OCI-LY1 (cell line): ENCODE measurements at regions not wholly inside any gene's neighbourhood (a gene's known extent, or its start where the extent isn't known, plus 50 kb on each side); places are given as distances from the start of the nearest gene placed in this dataset.

ENCODE experiments used
- H2AFZ ChIP-seq: fragments of 200-600 bp; sonication (generic), shearing (Covaris generic); 2 replicates; pipeline ENCODE4 v1.6.0; 2014; ENCODE audit warnings: antibody characterized with exemption, mild to moderate bottlenecking, low read length
- H3F3A ChIP-seq: fragments of 200-600 bp; sonication (generic), shearing (Covaris generic); 2 replicates; pipeline ENCODE4 v1.6.0; 2014; ENCODE audit warnings: mild to moderate bottlenecking, antibody characterized with exemption, low read length, moderate library complexity; ENCODE audit not compliant: insufficient read depth
- H3K27ac ChIP-seq: fragments of 200-600 bp; sonication (generic); 2 replicates; pipeline ENCODE4 v1.5.1; 2014; ENCODE audit warnings: low read length, mixed run types, mild to moderate bottlenecking, low read depth; ENCODE audit not compliant: poor library complexity, severe bottlenecking
- H3K27me3 ChIP-seq: fragments of 200-600 bp; sonication (generic); 2 replicates; pipeline ENCODE4 v1.6.0; 2014; ENCODE audit warnings: antibody characterized with exemption, mild to moderate bottlenecking, low read length, moderate library complexity; ENCODE audit not compliant: insufficient read depth
- H3K36me3 ChIP-seq: fragments of 200-600 bp; sonication (generic); 2 replicates; pipeline ENCODE4 v1.6.1; 2014; ENCODE audit warnings: mild to moderate bottlenecking, antibody characterized with exemption, low read length, moderate library complexity, mixed read lengths; ENCODE audit not compliant: insufficient read depth
- H3K4me1 ChIP-seq: fragments of 200-600 bp; sonication (generic); 2 replicates; pipeline ENCODE4 v1.5.1; 2014; ENCODE audit warnings: mild to moderate bottlenecking, low read length, moderate library complexity; ENCODE audit not compliant: insufficient read depth, severe bottlenecking
- H3K4me2 ChIP-seq: fragments of 200-600 bp; sonication (generic), shearing (Covaris generic); 2 replicates; pipeline ENCODE4 v1.6.1; 2014; ENCODE audit warnings: low read length
- H3K4me3 ChIP-seq: fragments of 200-600 bp; sonication (generic); 2 replicates; pipeline ENCODE4 v1.5.1; 2014; ENCODE audit warnings: low read length, low read depth, mild to moderate bottlenecking, mixed read lengths; ENCODE audit not compliant: poor library complexity, severe bottlenecking
- H3K79me2 ChIP-seq: fragments of 200-600 bp; shearing (Covaris generic); 2 replicates; pipeline ENCODE4 v1.6.1; 2016; ENCODE audit warnings: mixed run types, low read length, mixed read lengths; ENCODE audit not compliant: insufficient read depth
- H3K9ac ChIP-seq: fragments of 200-600 bp; sonication (generic), shearing (Covaris generic); 2 replicates; pipeline ENCODE4 v1.6.1; 2014; ENCODE audit warnings: mild to moderate bottlenecking, low read length, mixed read lengths
- H3K9me2 ChIP-seq: fragments of 200-600 bp; sonication (generic), shearing (Covaris generic); 2 replicates; pipeline ENCODE4 v1.6.1; 2014; ENCODE audit warnings: low read depth, mild to moderate bottlenecking, low read length, mixed read lengths
- H3K9me3 ChIP-seq: fragments of 200-600 bp; shearing (Covaris generic); 2 replicates; pipeline ENCODE4 v1.6.1; 2014; ENCODE audit warnings: low read length, mixed read lengths
- H4K20me1 ChIP-seq: fragments of 200-600 bp; sonication (generic), shearing (Covaris generic); 2 replicates; pipeline ENCODE4 v1.6.0; 2016; ENCODE audit warnings: mild to moderate bottlenecking, low read length; ENCODE audit not compliant: insufficient read depth
- CTCF ChIP-seq: fragments of 200-600 bp; sonication (generic), shearing (Covaris generic); IDR thresholded peaks from 2 replicates; pipeline ENCODE4 v1.5.1; 2017; ENCODE audit warnings: mild to moderate bottlenecking, antibody characterized with exemption, low read length, moderate library complexity, mixed read lengths
- EZH2 ChIP-seq: fragments of 200-600 bp; sonication (generic), shearing (Covaris generic); IDR thresholded peaks from 2 replicates; pipeline ENCODE4 v1.8.0; 2017; ENCODE audit warnings: borderline replicate concordance, mixed run types, mild to moderate bottlenecking, antibody characterized with exemption, low read length, moderate library complexity, mixed read lengths

- Histone ChIP-seq H4K20me1 (no peaks in the 10 kb centered on the region), H3K4me1 (no peaks in the 10 kb centered on the region), H3K27ac (no peak overlapping the region), H3F3A (no peaks in the 10 kb centered on the region), H3K36me3 (no peaks in the 10 kb centered on the region), H2AFZ (no peak overlapping the region), H3K4me3 (no peak overlapping the region), H3K4me2 (no peak overlapping the region), H3K9ac (no peak overlapping the region), H3K9me2 (no peaks in the 10 kb centered on the region), H3K27me3 (no peaks in the 10 kb centered on the region), H3K9me3 (no peaks in the 10 kb centered on the region), H3K79me2 (no peaks in the 10 kb centered on the region)
- TF ChIP-seq EZH2 = no peak
- TF ChIP-seq CTCF = no peak
Measured at GRCh38 chr3:162193148-162194095, 696.8 kb downstream of the OTOL1 start.

- Histone ChIP-seq H3K4me3 (no peak overlapping the region), H4K20me1 (no peaks in the 10 kb centered on the region), H3K9me3 (no peaks in the 10 kb centered on the region), H3K4me2 (no peak overlapping the region), H2AFZ (no peak overlapping the region), H3K9me2 (no peaks in the 10 kb centered on the region), H3K79me2 (no peaks in the 10 kb centered on the region), H3K36me3 (no peaks in the 10 kb centered on the region), H3K9ac (no peak overlapping the region), H3K27me3 (no peaks in the 10 kb centered on the region), H3K4me1 (no peaks in the 10 kb centered on the region), H3F3A (no peaks in the 10 kb centered on the region), H3K27ac (no peak overlapping the region)
- TF ChIP-seq CTCF = no peak
- no peak for TF ChIP-seq EZH2
Measured at GRCh38 chr3:162195147-162195546, 698.5 kb downstream of the OTOL1 start.

- Histone ChIP-seq H3K27ac (no peak overlapping the region), H3K4me2 (no peak overlapping the region), H3F3A (no peaks in the 10 kb centered on the region), H3K79me2 (no peaks in the 10 kb centered on the region), H3K9me3 (no peaks in the 10 kb centered on the region), H3K4me1 (no peaks in the 10 kb centered on the region), H3K4me3 (no peak overlapping the region), H3K36me3 (no peaks in the 10 kb centered on the region), H4K20me1 (no peaks in the 10 kb centered on the region), H2AFZ (no peak overlapping the region), H3K9ac (no peak overlapping the region), H3K27me3 (no peaks in the 10 kb centered on the region), H3K9me2 (no peaks in the 10 kb centered on the region)
- no peak for TF ChIP-seq EZH2
- no peak for TF ChIP-seq CTCF
Measured at GRCh38 chr3:162196964-162197363, 700.4 kb downstream of the OTOL1 start.
